22Rv1 (cell line): ENCODE measurements at regions not wholly inside any gene's neighbourhood (a gene's known extent, or its start where the extent isn't known, plus 50 kb on each side); places are given as distances from the start of the nearest gene placed in this dataset.

Source experiments
- ZFX ChIP-seq: fragments of 450-650 bp; IDR thresholded peaks from 2 replicates; pipeline ENCODE4 v1.6.1; 2017; ENCODE audit warnings: antibody characterized with exemption, borderline replicate concordance
- TF ChIP-seq, protein P1 (sequence below): fragments of 450-650 bp; IDR thresholded peaks from 2 replicates; pipeline ENCODE4 v1.5.1; 2017; ENCODE audit warnings: mild to moderate bottlenecking

DNA sequence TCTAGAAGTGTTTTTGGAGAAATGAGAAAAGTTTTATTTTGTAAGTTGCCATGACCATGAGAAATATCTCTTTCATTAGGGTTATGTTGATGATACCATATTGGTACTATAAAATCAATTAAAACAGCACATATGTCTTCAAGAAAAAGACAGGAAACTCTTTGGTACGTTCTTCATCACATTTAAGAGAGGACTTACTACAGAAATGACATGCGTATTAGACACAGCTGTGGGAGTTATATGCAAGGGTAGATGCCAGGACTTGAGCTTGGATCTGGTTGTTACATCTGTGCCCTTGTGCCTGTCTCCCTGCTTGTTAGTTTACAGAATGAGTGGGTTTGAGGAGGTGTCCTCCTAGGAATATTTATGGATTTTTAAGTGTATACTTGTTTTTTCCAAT, 103.4 kb upstream of the P2RY1 start:
- TF ChIP-seq, protein P1, sequence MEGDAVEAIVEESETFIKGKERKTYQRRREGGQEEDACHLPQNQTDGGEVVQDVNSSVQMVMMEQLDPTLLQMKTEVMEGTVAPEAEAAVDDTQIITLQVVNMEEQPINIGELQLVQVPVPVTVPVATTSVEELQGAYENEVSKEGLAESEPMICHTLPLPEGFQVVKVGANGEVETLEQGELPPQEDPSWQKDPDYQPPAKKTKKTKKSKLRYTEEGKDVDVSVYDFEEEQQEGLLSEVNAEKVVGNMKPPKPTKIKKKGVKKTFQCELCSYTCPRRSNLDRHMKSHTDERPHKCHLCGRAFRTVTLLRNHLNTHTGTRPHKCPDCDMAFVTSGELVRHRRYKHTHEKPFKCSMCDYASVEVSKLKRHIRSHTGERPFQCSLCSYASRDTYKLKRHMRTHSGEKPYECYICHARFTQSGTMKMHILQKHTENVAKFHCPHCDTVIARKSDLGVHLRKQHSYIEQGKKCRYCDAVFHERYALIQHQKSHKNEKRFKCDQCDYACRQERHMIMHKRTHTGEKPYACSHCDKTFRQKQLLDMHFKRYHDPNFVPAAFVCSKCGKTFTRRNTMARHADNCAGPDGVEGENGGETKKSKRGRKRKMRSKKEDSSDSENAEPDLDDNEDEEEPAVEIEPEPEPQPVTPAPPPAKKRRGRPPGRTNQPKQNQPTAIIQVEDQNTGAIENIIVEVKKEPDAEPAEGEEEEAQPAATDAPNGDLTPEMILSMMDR, result no peak
- no peak for TF ChIP-seq ZFX
